ENCODE measurements at regions not wholly inside any gene's neighbourhood (a gene's known extent, or its start where the extent isn't known, plus 50 kb on each side); places are given as distances from the start of the nearest gene placed in this dataset.

DNA sequence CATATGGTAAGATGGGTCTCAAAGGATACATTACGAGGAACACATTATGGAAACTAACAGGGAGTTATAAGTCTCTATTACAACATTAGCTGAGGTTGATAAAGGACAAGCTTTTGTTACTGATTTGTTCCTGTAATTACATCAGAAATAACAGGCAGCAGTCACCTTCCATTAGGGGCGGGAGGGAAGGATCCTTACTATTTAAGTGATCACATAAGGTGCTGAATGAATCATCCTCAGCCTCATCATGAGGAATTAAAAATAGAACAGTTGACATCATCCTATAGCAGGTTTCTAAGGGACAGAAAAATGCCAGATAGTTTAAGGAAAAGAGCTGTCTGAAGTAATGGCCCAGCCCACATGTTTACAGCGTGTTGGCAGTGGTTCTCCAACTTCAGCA lies 86.9 kb upstream of the MGAT5 start:
- no peaks in the 10 kb centered on the region for H3K36me3 ChIP-seq (ENCODE audit: insufficient read depth, low read length)
- Mint-ChIP-seq H3K36me3 (peaks cover 0 to 4% (median 2%) of the 10 kb centered on the region in 3 donors), H3K4me3 (no peak overlapping the region), H3K27me3 (peaks cover 0 to 2% of the 10 kb centered on the region in 2 donors), H3K4me1 (peaks cover 81 to 99% (median 99%) of the 10 kb centered on the region in 3 donors), H3K27ac (peak overlapping the region in 2 of 8 donors; percentile 9 to 16), H3K9me3 (no peaks in the 10 kb centered on the region)
- CTCF ChIA-PET, result interaction anchor here (1.3 to 1.5 kb wide), 2 partner anchors 26 to 78 kb away, joined by 3 read pairs; no protein-coding TSS in a partner anchor
- no peaks in the 10 kb centered on the region for H3K9me3 ChIP-seq (ENCODE audit: low read length)
- no peak for DNase-seq
- H3K4me3 ChIP-seq (ENCODE audit: low read length), result no peak overlapping the region
- peaks cover 23% of the 10 kb centered on the region for H3K4me1 ChIP-seq (ENCODE audit: insufficient read depth, low read length)
- H3K27ac ChIP-seq (ENCODE audit: low read depth, low read length), result no peak overlapping the region
- H3K27me3 ChIP-seq (ENCODE audit: insufficient read depth, low read length, poor library complexity, severe bottlenecking), result no peaks in the 10 kb centered on the region
- POLR2A ChIA-PET, result no interaction called here

- H3K36me3 ChIP-seq (ENCODE audit: insufficient read depth, low read length), result no peaks in the 10 kb centered on the region
- peak overlapping the region in 6 of 8 donors; percentile 8 to 78 (median 60) for H3K27ac Mint-ChIP-seq
- peaks cover 0 to 7% (median 3%) of the 10 kb centered on the region in 3 donors for H3K36me3 Mint-ChIP-seq
- no peaks in the 10 kb centered on the region for H3K27me3 ChIP-seq (ENCODE audit: insufficient read depth, low read length, poor library complexity, severe bottlenecking)
- H3K4me3 ChIP-seq (ENCODE audit: low read length), result no peak overlapping the region
- H3K9me3 ChIP-seq (ENCODE audit: low read length), result no peaks in the 10 kb centered on the region
- peaks cover 29% of the 10 kb centered on the region for H3K4me1 ChIP-seq (ENCODE audit: insufficient read depth, low read length)
- no peak for DNase-seq
- peak overlapping the region in 1 of 7 donors; percentile 35 for H3K4me3 Mint-ChIP-seq
- CTCF ChIA-PET, result interaction anchor here (0.8 kb wide), 1 partner anchor 12 kb away, joined by 4 read pairs; no protein-coding TSS in a partner anchor
- H3K4me1 Mint-ChIP-seq, result peaks cover 74 to 96% (median 95%) of the 10 kb centered on the region in 3 donors
- no peaks in the 10 kb centered on the region for H3K9me3 Mint-ChIP-seq
- POLR2A ChIA-PET, result no interaction called here
- H3K27me3 Mint-ChIP-seq, result no peaks in the 10 kb centered on the region
- no peak overlapping the region for H3K27ac ChIP-seq (ENCODE audit: low read depth, low read length)
These were observed 84.1 kb upstream of the MGAT5 start for GRCh38 chr2:134169788-134170187.

DNA sequence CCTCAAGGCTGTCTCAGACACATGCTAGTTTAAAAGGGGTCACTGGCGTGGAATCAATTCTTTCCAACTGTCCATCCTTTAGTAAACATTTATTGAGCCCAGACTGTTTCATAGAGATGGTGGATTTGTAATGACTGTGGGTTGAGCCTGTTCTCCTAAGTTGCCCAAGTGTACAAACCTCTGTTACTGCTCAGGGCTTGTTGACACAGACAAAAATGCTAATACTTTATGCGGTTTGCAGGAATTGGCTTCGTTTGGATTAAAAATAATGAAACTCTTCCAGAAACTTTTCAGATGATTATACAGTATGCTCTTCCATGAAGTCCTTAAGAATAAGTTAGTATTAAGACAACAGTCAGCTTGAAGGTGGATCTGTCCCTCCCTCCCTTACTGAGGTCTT lies 83.6 kb upstream of the MGAT5 start:
- Mint-ChIP-seq H3K36me3 (peaks cover 0 to 7% (median 3%) of the 10 kb centered on the region in 3 donors), H3K9me3 (no peaks in the 10 kb centered on the region), H3K27me3 (no peaks in the 10 kb centered on the region), H3K27ac (peak overlapping the region in 5 of 8 donors; percentile 12 to 67 (median 31)), H3K4me3 (no peak overlapping the region), H3K4me1 (peaks cover 73 to 96% (median 95%) of the 10 kb centered on the region in 3 donors)
- H3K36me3 ChIP-seq (ENCODE audit: insufficient read depth, low read length), result no peaks in the 10 kb centered on the region
- H3K4me1 ChIP-seq (ENCODE audit: insufficient read depth, low read length), result peaks cover 33% of the 10 kb centered on the region
- H3K4me3 ChIP-seq (ENCODE audit: low read length), result no peak overlapping the region
- no peaks in the 10 kb centered on the region for H3K9me3 ChIP-seq (ENCODE audit: low read length)
- H3K27ac ChIP-seq (ENCODE audit: low read depth, low read length), result no peak overlapping the region
- H3K27me3 ChIP-seq (ENCODE audit: insufficient read depth, low read length, poor library complexity, severe bottlenecking), result no peaks in the 10 kb centered on the region
- POLR2A ChIA-PET, result no interaction called here
- no peak for DNase-seq
- CTCF ChIA-PET, result no interaction called here

DNA sequence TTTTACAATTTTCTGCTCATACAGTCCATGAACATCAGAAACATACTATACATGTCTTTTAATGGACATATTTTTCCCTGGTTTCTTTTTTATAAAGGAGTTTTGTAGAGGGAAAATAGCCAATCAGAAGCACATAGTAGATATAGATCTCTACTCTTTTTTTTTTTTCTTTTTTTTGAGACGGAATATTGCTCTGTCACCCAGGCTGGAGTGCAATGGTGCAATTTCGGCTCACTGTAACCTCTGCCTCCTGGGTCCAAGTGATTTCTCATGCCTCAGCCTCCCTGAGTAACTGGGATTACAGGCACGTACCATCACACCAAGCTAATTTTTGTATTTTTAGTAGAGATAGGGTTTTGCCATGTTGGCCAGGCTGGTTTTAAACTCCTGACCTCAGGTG lies 83.2 kb upstream of the MGAT5 start:
- H3K9me3 Mint-ChIP-seq, result no peaks in the 10 kb centered on the region
- DNase-seq, result no peak
- H3K27me3 ChIP-seq (ENCODE audit: insufficient read depth, low read length, poor library complexity, severe bottlenecking), result no peaks in the 10 kb centered on the region
- H3K9me3 ChIP-seq (ENCODE audit: low read length), result no peaks in the 10 kb centered on the region
- peaks cover 76 to 96% (median 95%) of the 10 kb centered on the region in 3 donors for H3K4me1 Mint-ChIP-seq
- ChIA-PET CTCF (no interaction called here), POLR2A (no interaction called here)
- no peaks in the 10 kb centered on the region for H3K36me3 ChIP-seq (ENCODE audit: insufficient read depth, low read length)
- H3K4me3 ChIP-seq (ENCODE audit: low read length), result no peak overlapping the region
- H3K27ac Mint-ChIP-seq, result peak overlapping the region in 3 of 8 donors; percentile 23 to 66 (median 31)
- H3K36me3 Mint-ChIP-seq, result peaks cover 0 to 7% (median 3%) of the 10 kb centered on the region in 3 donors
- peaks cover 33% of the 10 kb centered on the region for H3K4me1 ChIP-seq (ENCODE audit: insufficient read depth, low read length)
- no peaks in the 10 kb centered on the region for H3K27me3 Mint-ChIP-seq
- no peak overlapping the region for H3K4me3 Mint-ChIP-seq
- no peak overlapping the region for H3K27ac ChIP-seq (ENCODE audit: low read depth, low read length)

DNA sequence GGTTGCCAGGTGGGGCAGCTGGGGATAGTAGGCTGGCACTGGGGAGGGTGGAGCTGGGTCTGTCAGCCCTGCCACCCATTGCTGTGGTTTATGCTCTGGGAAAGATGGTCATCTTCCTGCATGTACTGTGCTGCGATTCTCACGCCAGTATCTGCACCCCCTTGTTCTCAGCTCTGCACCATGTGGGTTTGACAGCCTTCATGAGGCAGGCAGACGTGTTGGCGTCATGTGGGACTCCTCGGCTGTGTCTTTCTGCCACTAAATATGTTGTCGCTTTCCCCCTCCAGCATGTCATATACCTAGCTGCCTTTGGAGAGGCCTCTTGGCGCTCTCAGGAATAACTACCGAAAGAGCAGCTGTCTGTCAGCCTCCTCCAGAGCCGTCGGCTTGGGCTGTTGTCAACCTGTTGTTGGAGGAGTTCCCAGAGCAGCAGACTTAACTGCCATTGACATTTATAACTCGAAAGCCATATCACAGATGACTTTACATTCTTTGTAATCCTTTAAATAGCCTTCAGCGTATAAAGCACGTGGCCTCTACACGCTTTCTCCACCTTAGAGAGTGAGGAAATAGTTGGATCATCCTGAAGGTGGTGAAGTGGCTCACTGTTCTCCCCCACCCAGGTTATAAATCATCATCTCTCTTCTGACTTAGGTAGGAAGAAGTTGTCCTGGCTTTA lies 80.4 kb upstream of the MGAT5 start:
- Histone ChIP-seq H3K4me3 (ENCODE audit: low read length) (no peak overlapping the region), H3K36me3 (ENCODE audit: insufficient read depth, low read length) (no peaks in the 10 kb centered on the region), H3K27me3 (ENCODE audit: insufficient read depth, low read length, poor library complexity, severe bottlenecking) (no peaks in the 10 kb centered on the region), H3K27ac (ENCODE audit: low read depth, low read length) (no peak overlapping the region), H3K9me3 (ENCODE audit: low read length) (no peaks in the 10 kb centered on the region), H3K4me1 (ENCODE audit: insufficient read depth, low read length) (peaks cover 32% of the 10 kb centered on the region)
- no peaks in the 10 kb centered on the region for H3K27me3 Mint-ChIP-seq
- peaks cover 79 to 95% (median 93%) of the 10 kb centered on the region in 3 donors for H3K4me1 Mint-ChIP-seq
- no peak for DNase-seq
- peaks cover 0 to 9% (median 3%) of the 10 kb centered on the region in 3 donors for H3K36me3 Mint-ChIP-seq
- ChIA-PET POLR2A (no interaction called here), CTCF (interaction anchor here (0.9 to 1.2 kb wide), 2 partner anchors 13 to 71 kb away, joined by 3 read pairs; no protein-coding TSS in a partner anchor)
- peak overlapping the region in 7 of 8 donors; percentile 1 to 84 (median 44) for H3K27ac Mint-ChIP-seq
- peak overlapping the region in 1 of 7 donors; percentile 28 for H3K4me3 Mint-ChIP-seq
- H3K9me3 Mint-ChIP-seq, result no peaks in the 10 kb centered on the region

GRCh38 chr2:134174711-134175110 lies 79.2 kb upstream of the MGAT5 start:
- Mint-ChIP-seq H3K4me1 (peaks cover 79 to 95% (median 93%) of the 10 kb centered on the region in 3 donors), H3K4me3 (peak overlapping the region in 1 of 7 donors; percentile 7), H3K9me3 (no peaks in the 10 kb centered on the region), H3K27me3 (no peaks in the 10 kb centered on the region), H3K36me3 (peaks cover 0 to 9% (median 3%) of the 10 kb centered on the region in 3 donors), H3K27ac (peak overlapping the region in 7 of 8 donors; percentile 44 to 87 (median 70))
- no peak overlapping the region for H3K4me3 ChIP-seq (ENCODE audit: low read length)
- H3K36me3 ChIP-seq (ENCODE audit: insufficient read depth, low read length), result no peaks in the 10 kb centered on the region
- no peak overlapping the region for H3K27ac ChIP-seq (ENCODE audit: low read depth, low read length)
- no peak for DNase-seq
- H3K27me3 ChIP-seq (ENCODE audit: insufficient read depth, low read length, poor library complexity, severe bottlenecking), result no peaks in the 10 kb centered on the region
- peaks cover 32% of the 10 kb centered on the region for H3K4me1 ChIP-seq (ENCODE audit: insufficient read depth, low read length)
- H3K9me3 ChIP-seq (ENCODE audit: low read length), result no peaks in the 10 kb centered on the region
- ChIA-PET POLR2A (no interaction called here), CTCF (no interaction called here)

- DNase-seq, result no peak
- POLR2A ChIA-PET, result no interaction called here
These were observed 78.0 kb upstream of the MGAT5 start for GRCh38 chr2:134175834-134176233.

DNA sequence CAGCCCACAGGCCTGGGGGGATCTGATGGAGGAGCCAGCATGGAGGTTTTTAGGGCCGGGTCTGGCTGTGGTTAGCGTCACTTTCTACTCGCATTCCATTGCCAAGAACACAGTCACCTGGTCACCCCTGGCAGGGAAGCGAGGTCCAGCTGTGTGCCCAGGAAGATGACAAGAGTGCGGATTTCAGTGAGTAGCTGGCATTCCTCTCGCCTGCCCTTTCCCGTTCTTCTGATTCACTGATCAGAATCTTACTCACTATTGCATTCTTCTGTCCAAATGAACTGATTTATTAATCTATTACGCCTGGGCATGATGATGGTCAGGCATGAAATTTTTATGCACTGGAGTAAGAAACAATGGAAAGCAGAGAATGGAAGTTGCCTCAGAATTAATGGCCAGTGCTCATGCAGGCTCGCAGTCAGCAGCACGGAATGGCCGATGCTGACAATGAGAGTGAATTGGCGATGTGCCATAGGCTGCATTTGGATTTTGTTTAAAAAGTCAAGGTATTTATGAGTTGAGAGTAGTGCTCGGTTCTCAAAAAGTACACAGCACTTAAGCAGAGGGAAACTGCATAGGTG lies 76.4 kb upstream of the MGAT5 start:
- Mint-ChIP-seq H3K9me3 (no peaks in the 10 kb centered on the region), H3K4me1 (peaks cover 87 to 99% (median 96%) of the 10 kb centered on the region in 3 donors), H3K4me3 (peak overlapping the region in 1 of 7 donors; percentile 14), H3K36me3 (peaks cover 0 to 8% (median 2%) of the 10 kb centered on the region in 3 donors), H3K27me3 (no peaks in the 10 kb centered on the region), H3K27ac (peak overlapping the region; percentile 40 to 85 (median 74))
- Histone ChIP-seq H3K36me3 (ENCODE audit: insufficient read depth, low read length) (no peaks in the 10 kb centered on the region), H3K4me3 (ENCODE audit: low read length) (no peak overlapping the region), H3K4me1 (ENCODE audit: insufficient read depth, low read length) (peaks cover 54% of the 10 kb centered on the region), H3K27ac (ENCODE audit: low read depth, low read length) (no peak overlapping the region), H3K9me3 (ENCODE audit: low read length) (no peaks in the 10 kb centered on the region), H3K27me3 (ENCODE audit: insufficient read depth, low read length, poor library complexity, severe bottlenecking) (no peaks in the 10 kb centered on the region)
- DNase-seq, result no peak
- POLR2A ChIA-PET, result no interaction called here
- CTCF ChIA-PET, result interaction anchor here (1.3 kb wide), 1 partner anchor 17 kb away, joined by 4 read pairs; no protein-coding TSS in a partner anchor

More at GRCh38 chr2:134175834-134176233, 78.0 kb upstream of the MGAT5 start:
- H3K36me3 ChIP-seq (ENCODE audit: insufficient read depth, low read length), result no peaks in the 10 kb centered on the region
- peaks cover 38% of the 10 kb centered on the region for H3K4me1 ChIP-seq (ENCODE audit: insufficient read depth, low read length)
- H3K27ac ChIP-seq (ENCODE audit: low read depth, low read length), result no peak overlapping the region
- no peak overlapping the region for H3K4me3 ChIP-seq (ENCODE audit: low read length)
- Mint-ChIP-seq H3K27me3 (no peaks in the 10 kb centered on the region), H3K27ac (peak overlapping the region; percentile 27 to 87 (median 68)), H3K4me3 (no peak overlapping the region), H3K4me1 (peaks cover 83 to 97% (median 93%) of the 10 kb centered on the region in 3 donors), H3K9me3 (no peaks in the 10 kb centered on the region), H3K36me3 (peaks cover 0 to 9% (median 3%) of the 10 kb centered on the region in 3 donors)
- CTCF ChIA-PET, result no interaction called here
- no peaks in the 10 kb centered on the region for H3K27me3 ChIP-seq (ENCODE audit: insufficient read depth, low read length, poor library complexity, severe bottlenecking)
- no peaks in the 10 kb centered on the region for H3K9me3 ChIP-seq (ENCODE audit: low read length)
